ENCODE measurements at regions not wholly inside any gene's neighbourhood (a gene's known extent, or its start where the extent isn't known, plus 50 kb on each side); places are given as distances from the start of the nearest gene placed in this dataset.

- no peaks in the 10 kb centered on the region for H3K36me3 ChIP-seq
- H3K27me3 ChIP-seq = no peaks in the 10 kb centered on the region
- no peaks in the 10 kb centered on the region for H3K9me3 ChIP-seq (replicated peaks)
- no peak overlapping the region for H3K27ac ChIP-seq
- no peak overlapping the region for H3K4me3 ChIP-seq
- no peak for DNase-seq
- no peaks in the 10 kb centered on the region for H3K4me1 ChIP-seq
Observed at GRCh38 chr13:47508527-47509228, 492.4 kb downstream of the SUCLA2 start.

- Histone ChIP-seq H3K36me3 (no peaks in the 10 kb centered on the region), H3K4me1 (no peaks in the 10 kb centered on the region), H3K4me3 (no peak overlapping the region), H3K27me3 (no peaks in the 10 kb centered on the region), H3K27ac (no peak overlapping the region), H3K9me3 (replicated peaks) (no peaks in the 10 kb centered on the region)
- DNase-seq = peak in 1 of 2 experiments; percentile 10
Observed at GRCh38 chr13:47503475-47503874, 497.6 kb downstream of the SUCLA2 start.

GRCh38 chr13:47502166-47502565 lies 498.9 kb downstream of the SUCLA2 start:
- no peak for DNase-seq
- no peaks in the 10 kb centered on the region for H3K36me3 ChIP-seq
- no peaks in the 10 kb centered on the region for H3K27me3 ChIP-seq

GRCh38 chr13:47499358-47500150 lies 501.5 kb downstream of the SUCLA2 start:
- no peaks in the 10 kb centered on the region for H3K4me1 ChIP-seq
- H3K36me3 ChIP-seq = no peaks in the 10 kb centered on the region
- H3K9me3 ChIP-seq (replicated peaks) = no peaks in the 10 kb centered on the region
- H3K4me3 ChIP-seq = no peak overlapping the region
- H3K27me3 ChIP-seq = no peaks in the 10 kb centered on the region
- DNase-seq = no peak
- H3K27ac ChIP-seq = no peak overlapping the region

More at GRCh38 chr13:47502166-47502565, 498.9 kb downstream of the SUCLA2 start:
- no peak overlapping the region for H3K4me3 ChIP-seq
- no peaks in the 10 kb centered on the region for H3K4me1 ChIP-seq
- H3K27ac ChIP-seq = no peak overlapping the region
- no peaks in the 10 kb centered on the region for H3K9me3 ChIP-seq (replicated peaks)

GRCh38 chr13:47484548-47484947 lies 516.5 kb downstream of the SUCLA2 start:
- Histone ChIP-seq H3K27ac (no peak overlapping the region), H3K27me3 (no peaks in the 10 kb centered on the region), H3K4me1 (no peaks in the 10 kb centered on the region), H3K4me3 (no peak overlapping the region), H3K9me3 (replicated peaks) (no peaks in the 10 kb centered on the region), H3K36me3 (no peaks in the 10 kb centered on the region)
- DNase-seq = no peak

GRCh38 chr13:47481536-47481935 lies 519.5 kb downstream of the SUCLA2 start:
- no peaks in the 10 kb centered on the region for H3K4me1 ChIP-seq
- no peak overlapping the region for H3K27ac ChIP-seq
- no peaks in the 10 kb centered on the region for H3K36me3 ChIP-seq
- H3K4me3 ChIP-seq = no peak overlapping the region
- no peaks in the 10 kb centered on the region for H3K27me3 ChIP-seq
- no peak for DNase-seq
- H3K9me3 ChIP-seq (replicated peaks) = no peaks in the 10 kb centered on the region

GRCh38 chr13:47480951-47481350 lies 520.1 kb downstream of the SUCLA2 start:
- no peak overlapping the region for H3K4me3 ChIP-seq
- no peaks in the 10 kb centered on the region for H3K9me3 ChIP-seq (replicated peaks)
- no peak overlapping the region for H3K27ac ChIP-seq
- no peaks in the 10 kb centered on the region for H3K36me3 ChIP-seq
- H3K27me3 ChIP-seq = no peaks in the 10 kb centered on the region
- H3K4me1 ChIP-seq = no peaks in the 10 kb centered on the region
- no peak for DNase-seq

- no peak overlapping the region for H3K27ac ChIP-seq
- no peak for DNase-seq
- H3K4me3 ChIP-seq = no peak overlapping the region
Observed at GRCh38 chr13:47480121-47480520, 521.0 kb downstream of the SUCLA2 start.

GRCh38 chr13:47478985-47479384 lies 522.1 kb downstream of the SUCLA2 start:
- Histone ChIP-seq H3K4me1 (no peaks in the 10 kb centered on the region), H3K4me3 (no peak overlapping the region), H3K27me3 (no peaks in the 10 kb centered on the region), H3K36me3 (no peaks in the 10 kb centered on the region), H3K27ac (no peak overlapping the region), H3K9me3 (replicated peaks) (no peaks in the 10 kb centered on the region)
- no peak for DNase-seq

More at GRCh38 chr13:47480121-47480520, 521.0 kb downstream of the SUCLA2 start:
- no peaks in the 10 kb centered on the region for H3K9me3 ChIP-seq (replicated peaks)
- no peaks in the 10 kb centered on the region for H3K36me3 ChIP-seq
- H3K4me1 ChIP-seq = no peaks in the 10 kb centered on the region
- no peaks in the 10 kb centered on the region for H3K27me3 ChIP-seq

- Histone ChIP-seq H3K27ac (no peak overlapping the region), H3K4me1 (no peaks in the 10 kb centered on the region), H3K27me3 (no peaks in the 10 kb centered on the region), H3K9me3 (replicated peaks) (no peaks in the 10 kb centered on the region), H3K4me3 (no peak overlapping the region), H3K36me3 (no peaks in the 10 kb centered on the region)
- DNase-seq = no peak
Observed at GRCh38 chr13:47475441-47475948, 525.6 kb downstream of the SUCLA2 start.

- Histone ChIP-seq H3K27me3 (no peaks in the 10 kb centered on the region), H3K4me1 (no peaks in the 10 kb centered on the region), H3K9me3 (replicated peaks) (no peaks in the 10 kb centered on the region), H3K36me3 (no peaks in the 10 kb centered on the region), H3K27ac (no peak overlapping the region), H3K4me3 (no peak overlapping the region)
- no peak for DNase-seq
Observed at GRCh38 chr13:47474839-47475238, 526.2 kb downstream of the SUCLA2 start.

- H3K4me3 ChIP-seq = no peak overlapping the region
- no peak overlapping the region for H3K27ac ChIP-seq
- no peaks in the 10 kb centered on the region for H3K27me3 ChIP-seq
- H3K36me3 ChIP-seq = no peaks in the 10 kb centered on the region
- DNase-seq = no peak
- H3K4me1 ChIP-seq = no peaks in the 10 kb centered on the region
- no peaks in the 10 kb centered on the region for H3K9me3 ChIP-seq (replicated peaks)
Observed at GRCh38 chr13:47474326-47474725, 526.7 kb downstream of the SUCLA2 start.

GRCh38 chr13:47472516-47472915 lies 528.6 kb downstream of the SUCLA2 start:
- H3K27me3 ChIP-seq = no peaks in the 10 kb centered on the region
- no peak overlapping the region for H3K27ac ChIP-seq
- no peaks in the 10 kb centered on the region for H3K9me3 ChIP-seq (replicated peaks)
- H3K4me3 ChIP-seq = no peak overlapping the region
- H3K36me3 ChIP-seq = no peaks in the 10 kb centered on the region
- no peaks in the 10 kb centered on the region for H3K4me1 ChIP-seq
- no peak for DNase-seq

- Histone ChIP-seq H3K36me3 (no peaks in the 10 kb centered on the region), H3K27ac (no peak overlapping the region), H3K4me1 (no peaks in the 10 kb centered on the region), H3K27me3 (no peaks in the 10 kb centered on the region), H3K9me3 (replicated peaks) (no peaks in the 10 kb centered on the region), H3K4me3 (no peak overlapping the region)
- peak in 1 of 2 experiments; percentile 10 for DNase-seq
Observed at GRCh38 chr13:47463726-47464125, 537.3 kb downstream of the SUCLA2 start.

GRCh38 chr13:47463002-47463401 lies 538.1 kb downstream of the SUCLA2 start:
- Histone ChIP-seq H3K27me3 (no peaks in the 10 kb centered on the region), H3K36me3 (no peaks in the 10 kb centered on the region), H3K9me3 (replicated peaks) (no peaks in the 10 kb centered on the region), H3K4me3 (no peak overlapping the region), H3K4me1 (no peaks in the 10 kb centered on the region), H3K27ac (no peak overlapping the region)
- no peak for DNase-seq
